HL-60 (cell line): ENCODE measurements at regions not wholly inside any gene's neighbourhood (a gene's known extent, or its start where the extent isn't known, plus 50 kb on each side); places are given as distances from the start of the nearest gene placed in this dataset.

ENCODE experiments used
- DNase-seq, 2 experiments: peaks; one replicate each; pipeline ENCODE4 v3.0.0-alpha.2; 2010 to 2020; ENCODE audit warnings: low read depth in 1 of 2, low spot score in 1 of 2
- H3K27ac ChIP-seq: fragments of 250-450 bp; sonication (Bioruptor Pico); replicated peaks from 2 replicates; pipeline ENCODE4 v1.5.1; 2020; ENCODE audit warnings: mild to moderate bottlenecking, moderate library complexity
- H3K27me3 ChIP-seq: fragments of 250-450 bp; sonication (Bioruptor Pico); 2 replicates; pipeline ENCODE4 v1.5.1; 2021; ENCODE audit warnings: mild to moderate bottlenecking, moderate library complexity; ENCODE audit not compliant: insufficient read depth, poor library complexity, severe bottlenecking
- H3K4me3 ChIP-seq: replicated peaks from 2 replicates; pipeline ENCODE4 v1.5.1; 2011; ENCODE audit warnings: mild to moderate bottlenecking, control low read depth, low read length; ENCODE audit not compliant: insufficient read depth
- GABPA ChIP-seq: IDR thresholded peaks from 2 replicates; pipeline ENCODE4 v1.6.1; 2012; ENCODE audit warnings: low read depth
- POLR2AphosphoS5 ChIP-seq: IDR thresholded peaks from 2 replicates; pipeline ENCODE4 v1.6.1; 2012; ENCODE audit warnings: low read depth
- SPI1 ChIP-seq: IDR thresholded peaks from 2 replicates; pipeline ENCODE4 v1.6.1; 2012; ENCODE audit warnings: low read depth, mild to moderate bottlenecking, borderline replicate concordance
- TF ChIP-seq, protein P1 (sequence below): IDR thresholded peaks from one replicate; pipeline ENCODE4 v1.5.1; 2011; ENCODE audit warnings: low read length, control low read depth, inconsistent platforms; ENCODE audit not compliant: insufficient read depth
- TF ChIP-seq, protein P2 (sequence below): IDR thresholded peaks from 2 replicates; pipeline ENCODE4 v1.6.1; 2012; ENCODE audit warnings: low read depth; ENCODE audit not compliant: insufficient replicate concordance

DNA sequence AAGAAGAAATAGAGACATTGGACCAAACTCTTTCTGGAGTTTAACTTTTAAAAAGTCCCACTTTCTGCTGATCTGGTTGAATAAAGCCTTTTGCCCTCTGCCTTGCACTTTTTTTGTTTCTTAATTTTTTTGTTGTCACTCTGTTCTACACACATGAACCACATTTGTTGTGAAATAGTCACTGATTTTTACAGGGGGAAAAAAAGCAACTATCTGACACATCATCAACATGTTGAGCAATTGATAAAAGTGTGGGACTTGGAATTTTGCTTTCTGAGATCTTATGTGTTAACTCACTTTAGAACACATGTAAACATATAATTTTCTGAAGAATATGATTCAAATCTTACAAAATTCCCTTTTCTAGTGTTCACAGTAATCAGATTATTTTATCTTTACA lies 414.8 kb upstream of the FIGN start:
- no peak for DNase-seq

DNA sequence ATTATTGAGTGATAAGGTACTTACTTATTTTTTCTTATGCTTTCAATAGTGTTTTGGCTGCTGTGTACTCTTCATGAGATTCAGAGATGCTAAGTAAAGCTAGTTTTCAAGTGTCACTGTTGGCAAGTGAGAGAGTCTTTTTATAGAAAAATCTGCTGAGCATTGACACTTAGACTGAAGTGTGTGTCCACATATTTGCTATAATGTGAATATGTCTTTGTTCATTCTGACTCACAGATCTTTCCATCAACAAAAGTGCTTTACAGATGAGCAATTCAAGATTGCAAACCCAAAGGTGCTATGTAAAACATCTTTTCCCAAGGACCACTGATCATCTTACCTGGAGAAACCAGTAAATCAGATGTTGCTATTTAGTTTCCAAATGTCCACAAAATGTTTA lies 410.6 kb upstream of the FIGN start:
- no peak overlapping the region for H3K27ac ChIP-seq

More for the DNA sequence above, 414.8 kb upstream of the FIGN start:
- H3K4me3 ChIP-seq = no peak overlapping the region
- TF ChIP-seq, protein P1, sequence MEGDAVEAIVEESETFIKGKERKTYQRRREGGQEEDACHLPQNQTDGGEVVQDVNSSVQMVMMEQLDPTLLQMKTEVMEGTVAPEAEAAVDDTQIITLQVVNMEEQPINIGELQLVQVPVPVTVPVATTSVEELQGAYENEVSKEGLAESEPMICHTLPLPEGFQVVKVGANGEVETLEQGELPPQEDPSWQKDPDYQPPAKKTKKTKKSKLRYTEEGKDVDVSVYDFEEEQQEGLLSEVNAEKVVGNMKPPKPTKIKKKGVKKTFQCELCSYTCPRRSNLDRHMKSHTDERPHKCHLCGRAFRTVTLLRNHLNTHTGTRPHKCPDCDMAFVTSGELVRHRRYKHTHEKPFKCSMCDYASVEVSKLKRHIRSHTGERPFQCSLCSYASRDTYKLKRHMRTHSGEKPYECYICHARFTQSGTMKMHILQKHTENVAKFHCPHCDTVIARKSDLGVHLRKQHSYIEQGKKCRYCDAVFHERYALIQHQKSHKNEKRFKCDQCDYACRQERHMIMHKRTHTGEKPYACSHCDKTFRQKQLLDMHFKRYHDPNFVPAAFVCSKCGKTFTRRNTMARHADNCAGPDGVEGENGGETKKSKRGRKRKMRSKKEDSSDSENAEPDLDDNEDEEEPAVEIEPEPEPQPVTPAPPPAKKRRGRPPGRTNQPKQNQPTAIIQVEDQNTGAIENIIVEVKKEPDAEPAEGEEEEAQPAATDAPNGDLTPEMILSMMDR = no peak
- no peak for TF ChIP-seq GABPA
- TF ChIP-seq, protein P2, sequence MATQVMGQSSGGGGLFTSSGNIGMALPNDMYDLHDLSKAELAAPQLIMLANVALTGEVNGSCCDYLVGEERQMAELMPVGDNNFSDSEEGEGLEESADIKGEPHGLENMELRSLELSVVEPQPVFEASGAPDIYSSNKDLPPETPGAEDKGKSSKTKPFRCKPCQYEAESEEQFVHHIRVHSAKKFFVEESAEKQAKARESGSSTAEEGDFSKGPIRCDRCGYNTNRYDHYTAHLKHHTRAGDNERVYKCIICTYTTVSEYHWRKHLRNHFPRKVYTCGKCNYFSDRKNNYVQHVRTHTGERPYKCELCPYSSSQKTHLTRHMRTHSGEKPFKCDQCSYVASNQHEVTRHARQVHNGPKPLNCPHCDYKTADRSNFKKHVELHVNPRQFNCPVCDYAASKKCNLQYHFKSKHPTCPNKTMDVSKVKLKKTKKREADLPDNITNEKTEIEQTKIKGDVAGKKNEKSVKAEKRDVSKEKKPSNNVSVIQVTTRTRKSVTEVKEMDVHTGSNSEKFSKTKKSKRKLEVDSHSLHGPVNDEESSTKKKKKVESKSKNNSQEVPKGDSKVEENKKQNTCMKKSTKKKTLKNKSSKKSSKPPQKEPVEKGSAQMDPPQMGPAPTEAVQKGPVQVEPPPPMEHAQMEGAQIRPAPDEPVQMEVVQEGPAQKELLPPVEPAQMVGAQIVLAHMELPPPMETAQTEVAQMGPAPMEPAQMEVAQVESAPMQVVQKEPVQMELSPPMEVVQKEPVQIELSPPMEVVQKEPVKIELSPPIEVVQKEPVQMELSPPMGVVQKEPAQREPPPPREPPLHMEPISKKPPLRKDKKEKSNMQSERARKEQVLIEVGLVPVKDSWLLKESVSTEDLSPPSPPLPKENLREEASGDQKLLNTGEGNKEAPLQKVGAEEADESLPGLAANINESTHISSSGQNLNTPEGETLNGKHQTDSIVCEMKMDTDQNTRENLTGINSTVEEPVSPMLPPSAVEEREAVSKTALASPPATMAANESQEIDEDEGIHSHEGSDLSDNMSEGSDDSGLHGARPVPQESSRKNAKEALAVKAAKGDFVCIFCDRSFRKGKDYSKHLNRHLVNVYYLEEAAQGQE = no peak
- H3K27me3 ChIP-seq = no peaks in the 10 kb centered on the region
- H3K27ac ChIP-seq = no peak overlapping the region

GRCh38 chr2:164145093-164145987 lies 409.5 kb upstream of the FIGN start:
- TF ChIP-seq, protein P2 = no peak
- H3K27ac ChIP-seq = no peak overlapping the region
- H3K27me3 ChIP-seq = no peaks in the 10 kb centered on the region
- DNase-seq = no peak
- H3K4me3 ChIP-seq = no peak overlapping the region

More for the DNA sequence above, 410.6 kb upstream of the FIGN start:
- no peak overlapping the region for H3K4me3 ChIP-seq
- H3K27me3 ChIP-seq = no peaks in the 10 kb centered on the region
- TF ChIP-seq, protein P2 = no peak
- TF ChIP-seq POLR2AphosphoS5 (no peak), SPI1 (no peak), GABPA (no peak)
- TF ChIP-seq, protein P1 = no peak
- no peak for DNase-seq
